ENCODE measurements at regions not wholly inside any gene's neighbourhood (a gene's known extent, or its start where the extent isn't known, plus 50 kb on each side); places are given as distances from the start of the nearest gene placed in this dataset.
"Not testable (repeated sequence)": the region's sequence is repeated elsewhere in the genome, so short reads cannot be mapped to it uniquely, and the experiment has no call there.

DNA sequence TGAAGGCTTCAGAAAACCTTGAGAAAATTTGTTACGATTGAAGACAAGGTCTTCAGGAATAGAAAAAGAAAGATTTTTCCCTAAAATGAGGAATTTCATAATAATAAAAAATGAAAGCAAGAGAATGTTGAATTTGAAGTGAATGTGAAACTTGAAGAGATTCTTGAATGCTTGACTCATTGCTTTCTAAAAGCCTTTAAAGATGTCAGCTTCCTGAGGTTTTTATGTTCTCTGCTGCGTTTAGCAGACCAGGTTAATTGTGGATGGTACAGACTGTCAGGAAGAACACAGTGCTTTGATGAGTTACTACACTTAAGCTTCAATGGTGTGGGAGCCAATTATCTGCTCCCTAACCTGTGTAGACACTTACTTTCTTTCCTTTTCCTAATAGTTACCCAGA lies 96.3 kb upstream of the FNDC3A start:
- no peak overlapping the region for H3K4me2 ChIP-seq (ENCODE audit: low read length)

DNA sequence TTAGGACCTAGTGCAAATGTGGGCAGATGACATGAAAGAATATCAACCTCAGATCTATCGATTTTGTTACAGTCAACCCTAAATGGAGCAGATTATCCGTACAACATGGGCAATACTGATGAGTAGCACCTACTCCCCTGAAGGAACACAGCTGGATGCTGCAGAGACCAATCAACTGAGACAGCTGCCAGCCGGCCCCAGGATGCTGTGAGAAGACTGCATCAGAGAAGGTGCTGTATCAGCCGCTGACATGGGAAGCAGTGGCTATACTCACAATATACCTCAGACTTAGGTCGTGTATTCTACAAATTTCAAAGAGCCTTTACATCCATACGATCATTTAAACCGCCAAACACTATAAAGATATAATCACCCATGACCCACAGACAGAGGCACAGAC lies 95.9 kb upstream of the FNDC3A start:
- H3K4me1 ChIP-seq (ENCODE audit: control insufficient read depth, low read length), result no peaks in the 10 kb centered on the region

More for the DNA sequence above, 96.3 kb upstream of the FNDC3A start:
- Histone ChIP-seq H4K20me1 (ENCODE audit: control insufficient read depth, insufficient read depth, low read depth, low read length) (no peaks in the 10 kb centered on the region), H3K79me2 (ENCODE audit: control insufficient read depth, low read length) (no peaks in the 10 kb centered on the region), H3K9me2 (replicated peaks; ENCODE audit: control insufficient read depth, low read length) (no peaks in the 10 kb centered on the region), H3K9me3 (ENCODE audit: control insufficient read depth, insufficient read depth, low read length) (no peaks in the 10 kb centered on the region), H3K4me3 (ENCODE audit: low read length) (no peak overlapping the region), H3F3A (ENCODE audit: control insufficient read depth, insufficient read depth) (no peaks in the 10 kb centered on the region), H3K27ac (ENCODE audit: low read depth, low read length) (no peak overlapping the region), H3K4me1 (ENCODE audit: control insufficient read depth, low read length) (no peaks in the 10 kb centered on the region), H3K36me3 (ENCODE audit: control insufficient read depth, low read length) (no peaks in the 10 kb centered on the region), H3K27me3 (ENCODE audit: control insufficient read depth, low read length) (peaks cover 10% of the 10 kb centered on the region)
- TF ChIP-seq, protein P1, sequence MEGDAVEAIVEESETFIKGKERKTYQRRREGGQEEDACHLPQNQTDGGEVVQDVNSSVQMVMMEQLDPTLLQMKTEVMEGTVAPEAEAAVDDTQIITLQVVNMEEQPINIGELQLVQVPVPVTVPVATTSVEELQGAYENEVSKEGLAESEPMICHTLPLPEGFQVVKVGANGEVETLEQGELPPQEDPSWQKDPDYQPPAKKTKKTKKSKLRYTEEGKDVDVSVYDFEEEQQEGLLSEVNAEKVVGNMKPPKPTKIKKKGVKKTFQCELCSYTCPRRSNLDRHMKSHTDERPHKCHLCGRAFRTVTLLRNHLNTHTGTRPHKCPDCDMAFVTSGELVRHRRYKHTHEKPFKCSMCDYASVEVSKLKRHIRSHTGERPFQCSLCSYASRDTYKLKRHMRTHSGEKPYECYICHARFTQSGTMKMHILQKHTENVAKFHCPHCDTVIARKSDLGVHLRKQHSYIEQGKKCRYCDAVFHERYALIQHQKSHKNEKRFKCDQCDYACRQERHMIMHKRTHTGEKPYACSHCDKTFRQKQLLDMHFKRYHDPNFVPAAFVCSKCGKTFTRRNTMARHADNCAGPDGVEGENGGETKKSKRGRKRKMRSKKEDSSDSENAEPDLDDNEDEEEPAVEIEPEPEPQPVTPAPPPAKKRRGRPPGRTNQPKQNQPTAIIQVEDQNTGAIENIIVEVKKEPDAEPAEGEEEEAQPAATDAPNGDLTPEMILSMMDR (IDR thresholded peaks at IDR 0.05; ENCODE audit: low read depth, low read length, poor library complexity, severe bottlenecking), result no peak

DNA sequence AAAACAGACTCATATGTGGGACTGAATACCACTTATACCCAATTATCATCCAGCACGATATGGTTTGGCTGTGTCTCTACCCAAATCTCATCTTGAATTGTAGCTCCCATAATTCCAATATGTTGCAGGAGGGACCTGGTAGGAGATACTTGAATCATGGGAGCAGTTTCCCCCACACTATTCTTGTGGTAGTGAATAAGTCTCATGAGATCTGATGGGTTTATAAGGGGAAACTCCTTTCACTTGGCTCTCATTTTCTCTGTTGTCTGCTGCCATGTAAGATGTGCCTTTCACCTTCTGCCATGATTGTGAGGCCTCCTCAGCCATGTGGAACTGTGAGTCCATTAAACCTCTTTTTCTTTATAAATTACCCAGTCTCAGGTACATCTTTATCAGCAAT lies 91.9 kb upstream of the FNDC3A start:
- H3K4me2 ChIP-seq (ENCODE audit: low read length); H3K9me2 ChIP-seq (replicated peaks; ENCODE audit: control insufficient read depth, low read length); H3K79me2 ChIP-seq (ENCODE audit: control insufficient read depth, low read length); H3F3A ChIP-seq (ENCODE audit: control insufficient read depth, insufficient read depth); H3K4me1 ChIP-seq (ENCODE audit: control insufficient read depth, low read length); H3K27ac ChIP-seq (ENCODE audit: low read depth, low read length); H3K4me3 ChIP-seq (ENCODE audit: low read length); H3K36me3 ChIP-seq (ENCODE audit: control insufficient read depth, low read length); H4K20me1 ChIP-seq (ENCODE audit: control insufficient read depth, insufficient read depth, low read depth, low read length); H3K9me3 ChIP-seq (ENCODE audit: control insufficient read depth, insufficient read depth, low read length): not testable (repeated sequence)
- peaks cover 11% of the 10 kb centered on the region for H3K27me3 ChIP-seq (ENCODE audit: control insufficient read depth, low read length)

More for the DNA sequence above, 95.9 kb upstream of the FNDC3A start:
- TF ChIP-seq, protein P1 (IDR thresholded peaks at IDR 0.05; ENCODE audit: low read depth, low read length, poor library complexity, severe bottlenecking), result no peak
- TF ChIP-seq EZH2phosphoT487 (IDR thresholded peaks at IDR 0.05; ENCODE audit: borderline replicate concordance, low read length), result no peak
- H3K4me2 ChIP-seq (ENCODE audit: low read length), result no peak overlapping the region
- no peak overlapping the region for H3K4me3 ChIP-seq (ENCODE audit: low read length)
- H3F3A ChIP-seq (ENCODE audit: control insufficient read depth, insufficient read depth), result no peaks in the 10 kb centered on the region
- H3K79me2 ChIP-seq (ENCODE audit: control insufficient read depth, low read length), result no peaks in the 10 kb centered on the region
- no peaks in the 10 kb centered on the region for H3K9me2 ChIP-seq (replicated peaks; ENCODE audit: control insufficient read depth, low read length)
- no peak overlapping the region for H3K27ac ChIP-seq (ENCODE audit: low read depth, low read length)
- H3K27me3 ChIP-seq (ENCODE audit: control insufficient read depth, low read length), result peaks cover 12% of the 10 kb centered on the region
- no peaks in the 10 kb centered on the region for H3K36me3 ChIP-seq (ENCODE audit: control insufficient read depth, low read length)
- H4K20me1 ChIP-seq (ENCODE audit: control insufficient read depth, insufficient read depth, low read depth, low read length), result no peaks in the 10 kb centered on the region
- no peaks in the 10 kb centered on the region for H3K9me3 ChIP-seq (ENCODE audit: control insufficient read depth, insufficient read depth, low read length)

DNA sequence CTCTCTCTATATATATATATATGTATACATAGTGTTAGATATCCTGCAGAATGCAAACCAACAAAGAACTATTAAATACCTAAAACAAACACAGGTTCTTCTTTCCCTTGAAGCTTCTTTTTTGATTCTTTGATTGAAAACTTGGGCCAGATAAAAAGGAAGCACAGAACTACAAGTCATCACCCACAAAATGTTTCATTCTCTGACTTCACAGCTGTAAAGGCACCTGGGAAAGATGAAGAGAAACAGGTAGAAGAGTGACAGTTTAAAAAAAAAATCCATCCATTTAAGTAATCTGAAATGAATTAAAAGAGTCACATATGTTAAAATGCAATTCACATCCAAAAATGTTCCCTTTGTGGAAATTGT lies 90.7 kb upstream of the FNDC3A start:
- H3K9me2 ChIP-seq (replicated peaks; ENCODE audit: control insufficient read depth, low read length), result no peaks in the 10 kb centered on the region
- H4K20me1 ChIP-seq (ENCODE audit: control insufficient read depth, insufficient read depth, low read depth, low read length), result no peaks in the 10 kb centered on the region
- no peaks in the 10 kb centered on the region for H3F3A ChIP-seq (ENCODE audit: control insufficient read depth, insufficient read depth)
- H3K79me2 ChIP-seq (ENCODE audit: control insufficient read depth, low read length), result no peaks in the 10 kb centered on the region
- TF ChIP-seq, protein P1 (IDR thresholded peaks at IDR 0.05; ENCODE audit: low read depth, low read length, poor library complexity, severe bottlenecking), result no peak
- no peak for TF ChIP-seq EZH2phosphoT487 (IDR thresholded peaks at IDR 0.05; ENCODE audit: borderline replicate concordance, low read length)
- no peak overlapping the region for H3K4me3 ChIP-seq (ENCODE audit: low read length)
- peaks cover 11% of the 10 kb centered on the region for H3K27me3 ChIP-seq (ENCODE audit: control insufficient read depth, low read length)
- H3K9me3 ChIP-seq (ENCODE audit: control insufficient read depth, insufficient read depth, low read length), result no peaks in the 10 kb centered on the region
- H3K36me3 ChIP-seq (ENCODE audit: control insufficient read depth, low read length), result no peaks in the 10 kb centered on the region
- H3K4me2 ChIP-seq (ENCODE audit: low read length), result no peak overlapping the region
- no peak overlapping the region for H3K27ac ChIP-seq (ENCODE audit: low read depth, low read length)
- no peaks in the 10 kb centered on the region for H3K4me1 ChIP-seq (ENCODE audit: control insufficient read depth, low read length)

All from DOHH2 (cell line).